Hindlimb muscle (tissue), 1 donor: ENCODE measurements at regions not wholly inside any gene's neighbourhood (a gene's known extent, or its start where the extent isn't known, plus 50 kb on each side); places are given as distances from the start of the nearest gene placed in this dataset.
"Not testable (repeated sequence)": the region's sequence is repeated elsewhere in the genome, so short reads cannot be mapped to it uniquely, and the experiment has no call there.

Source experiments
- DNase-seq: peaks from one replicate; pipeline ENCODE4 v3.0.0-alpha.2; 2013

GRCh38 chr14:41062826-41063225 is 543.9 kb upstream of the LRFN5 start:
- no peak for DNase-seq

GRCh38 chr14:41055589-41055988 is 551.1 kb upstream of the LRFN5 start:
- DNase-seq = no peak

DNA sequence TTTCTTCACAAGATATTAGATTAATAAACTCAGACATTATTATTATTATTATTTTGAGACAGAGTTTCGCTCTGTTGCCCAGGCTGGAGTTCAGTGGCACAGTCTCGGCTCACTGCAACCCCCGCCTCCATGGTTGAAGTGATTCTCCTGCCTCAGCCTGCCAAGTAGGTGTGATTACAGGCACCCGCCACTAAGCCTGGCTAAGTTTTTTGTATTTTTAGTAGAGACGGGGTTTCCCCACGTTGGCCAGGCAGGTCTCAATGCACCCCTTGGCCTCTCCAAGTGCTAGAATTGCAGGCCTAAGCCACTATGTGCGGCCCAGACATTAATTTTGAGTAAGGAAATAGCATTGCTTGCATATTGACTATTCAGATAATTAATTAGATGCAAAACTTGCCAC is 554.9 kb upstream of the LRFN5 start:
- no peak for DNase-seq

GRCh38 chr14:41047763-41048162 is 558.9 kb upstream of the LRFN5 start:
- no peak for DNase-seq

DNA sequence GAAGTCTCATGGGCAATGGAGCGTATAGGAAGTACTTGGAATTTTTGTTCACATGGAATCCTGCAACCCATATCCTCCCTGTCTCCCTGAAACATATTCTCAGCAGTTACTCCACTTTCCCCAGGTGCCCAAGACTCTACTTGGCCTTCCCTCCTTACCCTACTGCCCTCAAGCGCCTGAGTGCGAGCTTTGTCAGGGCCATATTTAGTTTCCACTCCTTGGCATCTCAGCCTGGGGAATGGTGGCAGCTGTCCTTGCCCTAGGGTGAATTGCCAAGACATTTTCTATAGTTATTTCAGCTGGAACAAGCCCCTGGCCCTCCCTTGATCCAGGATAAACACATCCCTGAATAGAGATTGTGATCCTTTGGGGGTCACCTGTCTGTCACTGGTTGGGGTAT is 569.3 kb upstream of the LRFN5 start:
- no peak for DNase-seq

DNA sequence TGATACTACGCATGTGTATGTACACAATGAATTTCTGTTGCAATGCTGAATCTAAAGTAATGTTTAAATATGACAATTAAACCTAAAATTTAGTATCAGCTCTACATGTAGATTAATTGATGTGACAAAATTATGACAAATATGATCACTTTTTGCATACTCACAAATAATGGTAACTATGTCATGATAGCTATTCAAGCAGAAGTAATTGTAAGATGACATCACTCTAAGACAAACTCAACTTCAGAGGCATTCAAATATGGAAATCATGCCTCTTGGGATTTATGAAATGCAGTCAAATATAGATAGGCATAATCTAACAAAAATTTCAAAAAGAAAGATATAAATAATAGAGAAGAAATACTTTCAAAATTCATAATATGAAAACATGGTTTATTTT is 571.7 kb upstream of the LRFN5 start:
- DNase-seq = no peak

DNA sequence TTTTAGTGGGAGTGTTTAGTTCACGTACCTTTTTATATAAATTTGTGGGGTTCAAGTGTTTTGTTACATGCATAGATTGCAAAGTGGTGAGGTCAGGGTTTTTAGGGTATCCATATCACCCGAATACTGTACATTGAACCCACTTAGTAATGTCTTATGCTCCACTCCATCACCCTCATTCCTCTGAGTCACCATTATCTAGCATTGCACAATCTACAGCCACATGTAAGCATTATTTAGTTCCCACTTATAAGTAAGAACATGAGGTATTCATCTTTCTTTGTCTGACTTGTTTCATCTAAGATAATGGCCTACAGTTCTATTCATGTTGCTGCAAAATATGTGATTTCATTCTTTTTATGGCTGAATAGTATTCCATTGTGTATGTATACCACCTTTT is 583.7 kb upstream of the LRFN5 start:
- DNase-seq = no peak

GRCh38 chr14:41016213-41016612 is 590.5 kb upstream of the LRFN5 start:
- DNase-seq = no peak

GRCh38 chr14:41000350-41000749 is 606.3 kb upstream of the LRFN5 start:
- no peak for DNase-seq

GRCh38 chr14:40989260-40989659 is 617.4 kb upstream of the LRFN5 start:
- no peak for DNase-seq

DNA sequence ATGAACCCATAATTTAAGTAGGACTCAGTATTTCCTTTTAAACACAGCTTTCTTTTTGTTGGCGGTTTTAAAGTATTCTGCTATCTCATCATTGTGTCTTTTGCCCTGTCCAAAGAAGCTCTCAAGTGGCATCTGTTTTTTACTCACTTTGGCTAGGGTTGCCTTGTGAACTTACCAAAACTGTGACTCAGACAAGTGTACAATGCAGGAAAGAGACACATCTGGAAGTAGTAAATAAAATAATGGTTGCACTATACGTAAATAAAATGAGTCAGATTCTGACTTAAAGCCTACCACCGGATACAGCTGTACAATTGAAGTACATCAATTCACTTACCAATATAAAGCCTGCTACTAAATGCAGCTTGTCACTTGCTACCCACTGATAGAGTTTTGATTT is 619.2 kb upstream of the LRFN5 start:
- no peak for DNase-seq

DNA sequence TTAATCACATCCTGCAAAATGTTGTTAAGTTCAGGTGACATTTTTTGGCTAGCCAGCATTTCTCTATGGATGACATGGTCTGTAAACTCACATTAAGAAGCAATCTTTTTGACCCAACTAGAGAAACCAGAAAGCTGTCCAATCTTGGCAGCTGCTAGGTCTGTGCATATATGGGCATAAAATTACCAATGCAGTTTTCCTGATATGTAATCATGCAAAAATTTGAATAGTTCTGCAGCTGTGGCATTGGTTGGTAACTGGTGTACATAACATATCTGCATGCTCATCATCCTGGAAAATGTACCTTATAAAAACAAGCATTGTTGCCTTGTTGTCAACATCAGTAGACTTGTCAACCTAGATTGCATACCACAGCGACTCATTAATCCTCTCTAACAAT is 620.0 kb upstream of the LRFN5 start:
- DNase-seq = no peak

GRCh38 chr14:40985584-40985983 is 621.1 kb upstream of the LRFN5 start:
- DNase-seq = no peak

DNA sequence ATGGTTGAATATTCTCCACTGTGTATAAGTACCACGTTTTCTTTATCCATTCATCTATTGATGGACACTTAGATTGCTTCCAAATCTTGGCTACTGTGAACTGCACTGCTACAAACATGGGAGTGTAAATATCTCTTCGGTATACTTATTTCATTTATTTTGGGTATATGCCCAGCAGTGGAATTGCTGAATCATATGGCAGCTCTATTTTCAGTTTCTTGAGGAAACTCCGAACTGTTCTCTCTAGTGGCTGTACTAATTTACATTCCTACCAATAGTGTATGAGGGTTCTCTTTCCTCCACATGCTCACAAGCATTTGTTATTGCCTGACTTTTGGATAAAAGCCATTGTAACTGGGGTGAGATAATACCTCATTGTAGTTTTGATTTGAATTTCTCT is 623.1 kb upstream of the LRFN5 start:
- no peak for DNase-seq

DNA sequence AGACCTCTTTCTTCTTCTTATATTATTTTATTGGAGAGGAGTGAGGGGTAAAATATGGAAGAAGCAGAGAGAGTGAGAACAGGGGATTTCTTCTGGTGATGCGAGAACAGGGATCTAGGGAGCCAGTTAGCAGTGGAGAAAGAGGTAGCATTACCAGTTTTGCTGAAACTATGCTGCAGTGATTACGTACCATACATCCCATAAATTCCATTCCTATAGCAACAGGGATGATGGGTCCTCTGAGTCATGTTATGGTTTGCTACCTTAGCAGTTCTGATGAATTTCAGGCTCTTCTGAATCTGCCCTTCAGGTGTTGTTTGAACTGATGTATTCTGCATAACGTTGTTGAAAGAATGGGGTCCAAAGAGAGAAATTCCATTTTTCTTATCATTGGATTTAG is 625.4 kb upstream of the LRFN5 start:
- no peak for DNase-seq

- not testable (repeated sequence) for DNase-seq
These were observed 646.4 kb upstream of the LRFN5 start for GRCh38 chr14:40960257-40960656.

DNA sequence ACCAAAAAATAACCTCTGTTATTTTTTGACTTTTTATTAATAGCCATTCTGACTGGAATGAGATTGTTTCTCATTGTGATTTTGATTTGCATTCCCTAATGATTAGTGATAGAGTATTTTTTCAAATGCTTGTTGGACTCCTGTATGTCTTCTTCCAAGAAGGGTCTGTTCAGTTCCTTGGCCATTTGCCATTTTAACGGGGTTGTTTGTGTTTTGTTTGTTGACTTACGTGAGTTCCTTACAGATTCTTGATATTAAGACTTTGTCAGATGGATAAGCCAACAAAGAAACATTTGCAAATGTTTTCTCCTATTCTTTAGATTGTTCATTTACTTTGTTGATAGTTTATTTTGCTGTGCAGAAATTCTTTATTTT is 651.6 kb upstream of the LRFN5 start:
- DNase-seq = no peak

DNA sequence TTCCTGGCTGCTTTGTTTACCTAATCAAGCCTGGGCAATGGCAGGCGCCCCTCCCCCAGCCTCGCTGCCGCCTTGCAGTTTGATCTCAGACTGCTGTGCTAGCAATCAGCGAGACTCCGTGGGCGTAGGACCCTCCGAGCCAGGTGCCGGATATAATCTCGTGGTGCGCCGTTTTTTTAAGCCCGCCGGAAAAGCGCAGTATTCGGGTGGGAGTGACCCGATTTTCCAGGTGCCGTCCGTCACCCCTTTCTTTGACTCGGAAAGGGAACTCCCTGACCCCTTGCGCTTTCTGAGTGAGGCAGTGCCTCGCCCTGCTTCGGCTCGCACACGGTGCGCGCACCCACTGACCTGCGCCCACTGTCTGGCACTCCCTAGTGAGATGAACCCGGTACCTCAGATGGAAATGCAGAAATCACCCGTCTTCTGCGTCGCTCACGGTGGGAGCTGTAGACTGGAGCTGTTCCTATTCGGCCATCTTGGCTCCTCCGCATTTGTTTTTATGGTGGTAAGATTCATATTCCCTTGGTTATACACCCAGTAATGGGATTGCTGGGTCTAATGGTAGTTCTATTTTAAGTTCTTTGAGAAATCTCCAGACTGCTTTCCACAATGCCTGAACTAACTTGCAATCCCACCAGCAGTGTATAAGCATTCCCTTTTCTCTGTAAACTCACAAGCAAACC is 652.1 kb upstream of the LRFN5 start:
- not testable (repeated sequence) for DNase-seq

DNA sequence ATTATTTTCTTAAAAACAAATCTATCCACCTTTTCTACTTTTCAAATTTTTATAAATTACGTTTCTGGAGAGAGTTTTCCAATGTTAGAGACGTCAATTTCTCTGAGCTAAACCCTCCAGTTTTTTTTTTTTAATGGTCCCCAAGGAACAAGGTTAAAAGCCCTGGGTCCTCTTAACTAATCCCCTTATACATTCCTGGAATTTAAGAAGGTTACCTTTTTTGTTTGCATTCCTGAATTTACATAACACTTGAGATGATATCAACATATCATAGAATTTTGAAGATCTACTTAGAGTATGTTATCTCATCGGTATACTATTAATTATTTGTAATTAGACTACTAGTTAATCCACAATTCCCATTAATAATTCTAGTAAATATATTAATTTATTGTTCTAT is 662.2 kb upstream of the LRFN5 start:
- no peak for DNase-seq

DNA sequence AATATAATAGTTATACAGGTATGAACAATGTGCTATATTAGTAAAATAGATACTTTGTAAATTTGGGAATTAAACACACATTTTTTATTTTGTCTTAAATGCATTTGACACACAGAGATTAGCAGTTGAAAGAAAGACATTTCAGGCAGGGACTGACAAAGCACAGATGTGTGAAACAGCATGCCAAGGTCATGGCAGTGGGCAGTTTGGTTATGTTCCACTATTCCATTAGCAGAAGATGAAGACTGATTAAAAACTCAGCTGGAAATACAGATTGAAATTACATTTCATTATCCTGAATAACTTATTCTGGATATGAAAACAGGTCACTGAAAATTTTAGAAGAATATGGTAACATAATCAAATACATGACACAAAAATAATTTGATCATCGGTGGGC is 669.8 kb upstream of the LRFN5 start:
- DNase-seq = no peak

- no peak for DNase-seq
These were observed 686.3 kb upstream of the LRFN5 start for GRCh38 chr14:40920380-40920779.

DNA sequence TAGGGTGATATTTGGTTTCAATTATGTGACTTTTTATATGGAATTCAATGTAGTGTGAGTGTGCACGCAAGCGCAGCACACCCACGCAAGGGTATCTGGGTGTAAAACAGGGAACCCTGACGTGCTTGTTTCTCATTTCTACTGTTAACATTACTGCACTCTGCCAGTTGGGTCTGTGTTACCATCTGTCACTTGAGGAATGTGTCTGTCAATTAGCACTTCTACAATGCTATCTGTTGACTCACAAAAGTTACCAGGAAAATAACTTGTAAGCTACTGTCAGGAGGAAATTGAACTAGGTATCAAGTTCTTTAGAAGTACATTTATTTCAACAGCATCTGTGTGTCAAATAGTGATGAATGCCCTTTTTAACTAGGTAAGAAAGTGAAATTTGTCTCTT is 695.5 kb upstream of the LRFN5 start:
- DNase-seq = no peak

DNA sequence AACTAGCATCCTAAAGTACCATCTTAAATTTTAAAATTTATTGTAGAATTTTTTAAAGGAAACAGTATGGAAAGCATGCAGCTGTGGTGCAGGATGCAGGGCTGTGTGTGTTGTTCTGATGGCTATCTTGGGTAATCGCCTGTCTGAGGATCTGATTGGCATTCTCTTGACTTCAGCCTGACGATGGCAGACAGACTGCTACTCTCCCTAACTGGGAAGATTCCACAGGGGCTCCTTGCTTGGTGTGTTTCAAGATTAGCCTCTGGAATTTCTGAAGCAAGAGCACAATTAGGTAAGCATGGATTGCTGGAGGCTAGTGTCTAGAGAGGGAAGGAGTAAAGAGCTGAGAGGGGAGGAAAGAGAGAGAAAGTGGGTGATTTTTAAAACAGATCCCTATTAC is 696.8 kb upstream of the LRFN5 start:
- no peak for DNase-seq

- DNase-seq = peak; percentile 13
These were observed 703.0 kb upstream of the LRFN5 start for GRCh38 chr14:40903709-40904108.

DNA sequence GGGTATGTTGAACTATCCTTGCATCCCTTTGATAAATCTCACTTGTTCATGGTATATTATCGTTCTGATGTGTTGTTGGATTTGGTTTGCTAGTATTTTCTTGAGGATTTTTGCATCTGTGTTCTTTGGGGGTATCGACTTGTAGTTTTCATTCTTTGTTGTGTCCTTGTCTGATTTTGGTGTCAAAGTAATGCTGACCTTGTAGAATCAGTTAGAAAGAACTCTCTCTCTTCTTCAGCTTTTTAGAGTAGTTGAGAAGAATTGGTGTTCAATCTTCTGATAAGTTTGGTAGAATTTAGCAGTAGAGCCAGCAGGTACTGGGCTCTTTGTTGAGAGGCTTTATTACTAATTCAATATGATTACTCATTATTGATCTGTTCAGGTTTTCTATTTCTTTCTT is 707.2 kb upstream of the LRFN5 start:
- DNase-seq = no peak
